GM13977 (cell line): ENCODE measurements at regions not wholly inside any gene's neighbourhood (a gene's known extent, or its start where the extent isn't known, plus 50 kb on each side); places are given as distances from the start of the nearest gene placed in this dataset.

Experiments used
- DNase-seq: peaks from one replicate; pipeline ENCODE4 v3.0.0; 2012; ENCODE audit warnings: low spot score
- in situ Hi-C: fragments of 300-500 bp; cut with MboI; formaldehyde crosslinking; loops from one replicate; pipeline ENCODE4 v1.12.0; 2022; ENCODE audit warnings: low sequenced_read_pairs, low pct_unique_long_range_greater_than_20kb, mixed read lengths, inconsistent platforms; ENCODE audit not compliant: unreplicated experiment
- TF ChIP-seq, protein P1 (sequence below): IDR thresholded peaks from 2 replicates; pipeline ENCODE4 v1.5.1; 2012; ENCODE audit warnings: mild to moderate bottlenecking, control low read depth; ENCODE audit not compliant: insufficient read depth; ENCODE audit errors: extremely low read depth, missing control alignments

DNA sequence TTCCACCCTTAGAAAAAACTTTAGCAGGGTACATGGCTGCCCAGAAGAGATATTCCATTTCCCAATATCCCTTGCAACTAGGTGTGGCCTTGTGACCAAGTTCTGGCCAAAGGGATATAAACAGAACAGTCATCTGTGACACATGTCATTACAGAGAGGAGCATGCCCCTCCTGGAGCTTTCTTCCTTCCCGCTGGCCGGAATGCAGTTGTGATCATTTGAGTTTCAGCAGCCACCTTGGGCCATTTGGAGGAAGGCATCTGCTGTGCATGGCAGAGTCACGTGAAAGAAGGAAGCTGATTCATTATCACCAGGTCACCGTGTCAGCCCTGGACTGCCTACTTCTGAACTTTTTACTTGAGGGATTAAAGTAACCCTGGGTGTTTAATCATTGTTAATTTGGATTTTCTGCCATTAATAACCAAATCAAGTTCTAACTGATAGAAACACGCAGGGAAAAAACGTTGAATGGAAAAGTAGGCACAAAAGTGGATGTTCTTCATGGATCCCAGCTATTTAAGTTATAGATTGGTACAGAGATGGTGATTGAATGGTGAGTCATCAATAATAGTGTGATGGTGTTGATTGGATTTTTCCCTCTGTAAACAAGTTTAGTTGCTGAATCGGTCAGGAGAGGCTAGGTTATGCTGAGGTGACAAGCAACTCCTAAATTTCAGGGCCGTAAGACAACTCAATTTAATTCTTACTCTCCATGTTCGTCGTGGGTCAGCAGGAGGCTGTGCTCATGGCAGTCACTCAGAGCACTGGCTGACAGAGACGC is 80.7 kb upstream of the CCDC167 start:
- DNase-seq: no peak
- in situ Hi-C loops: no loop called here
- TF ChIP-seq, protein P1, sequence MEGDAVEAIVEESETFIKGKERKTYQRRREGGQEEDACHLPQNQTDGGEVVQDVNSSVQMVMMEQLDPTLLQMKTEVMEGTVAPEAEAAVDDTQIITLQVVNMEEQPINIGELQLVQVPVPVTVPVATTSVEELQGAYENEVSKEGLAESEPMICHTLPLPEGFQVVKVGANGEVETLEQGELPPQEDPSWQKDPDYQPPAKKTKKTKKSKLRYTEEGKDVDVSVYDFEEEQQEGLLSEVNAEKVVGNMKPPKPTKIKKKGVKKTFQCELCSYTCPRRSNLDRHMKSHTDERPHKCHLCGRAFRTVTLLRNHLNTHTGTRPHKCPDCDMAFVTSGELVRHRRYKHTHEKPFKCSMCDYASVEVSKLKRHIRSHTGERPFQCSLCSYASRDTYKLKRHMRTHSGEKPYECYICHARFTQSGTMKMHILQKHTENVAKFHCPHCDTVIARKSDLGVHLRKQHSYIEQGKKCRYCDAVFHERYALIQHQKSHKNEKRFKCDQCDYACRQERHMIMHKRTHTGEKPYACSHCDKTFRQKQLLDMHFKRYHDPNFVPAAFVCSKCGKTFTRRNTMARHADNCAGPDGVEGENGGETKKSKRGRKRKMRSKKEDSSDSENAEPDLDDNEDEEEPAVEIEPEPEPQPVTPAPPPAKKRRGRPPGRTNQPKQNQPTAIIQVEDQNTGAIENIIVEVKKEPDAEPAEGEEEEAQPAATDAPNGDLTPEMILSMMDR: no peak

DNA sequence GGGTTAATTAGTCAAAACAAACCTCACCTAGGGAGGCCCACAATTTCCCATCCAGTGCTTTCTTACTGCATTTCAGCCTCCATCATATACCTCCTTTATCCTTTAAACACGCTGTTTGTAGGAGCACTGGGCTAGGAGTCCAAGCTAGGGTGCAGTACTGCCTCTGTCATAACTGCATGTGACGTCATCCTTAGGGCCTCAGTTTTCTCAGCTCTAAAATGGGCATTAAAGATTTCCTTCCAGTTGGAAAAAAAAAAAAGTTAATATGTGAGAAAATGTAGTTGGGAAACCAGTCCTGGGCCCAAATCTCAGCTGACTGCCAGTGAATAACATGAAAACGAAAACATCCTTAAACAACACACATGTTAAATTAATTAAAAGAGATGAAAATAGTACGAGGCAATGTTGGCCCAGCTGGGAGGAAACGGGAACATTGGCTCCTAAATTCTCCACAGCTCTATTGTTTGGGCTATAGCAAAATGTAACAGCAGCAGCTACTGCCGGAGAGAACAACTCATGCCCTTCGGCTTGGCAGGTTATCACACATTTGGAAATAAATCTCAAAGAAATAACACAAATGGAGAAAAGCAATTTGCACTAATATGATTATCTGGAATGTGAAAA is 79.9 kb upstream of the CCDC167 start:
- TF ChIP-seq, protein P1: no peak
- DNase-seq: no peak
- in situ Hi-C loops: no loop called here

DNA sequence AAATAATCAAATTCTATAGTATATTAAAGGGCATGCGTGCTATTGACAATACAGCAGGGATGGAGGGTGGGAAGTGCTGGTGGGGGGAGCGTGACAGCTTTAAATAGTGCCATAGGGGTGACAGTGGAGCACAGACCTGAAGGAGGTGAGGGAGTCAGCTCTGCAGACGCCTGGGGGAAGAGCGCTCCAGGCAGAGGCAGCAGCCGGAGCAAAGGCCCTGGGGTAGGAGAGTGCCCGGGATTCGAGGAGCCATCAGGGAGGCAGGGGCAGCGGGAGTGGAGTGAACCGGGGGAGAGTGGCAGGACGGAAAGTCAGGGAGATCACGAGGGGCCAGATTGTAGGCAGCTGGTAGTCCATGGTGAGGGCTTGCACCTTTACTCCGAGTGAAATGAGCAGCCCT is 78.4 kb upstream of the CCDC167 start:
- DNase-seq: no peak
- in situ Hi-C loops: no loop called here
- TF ChIP-seq, protein P1: no peak

DNA sequence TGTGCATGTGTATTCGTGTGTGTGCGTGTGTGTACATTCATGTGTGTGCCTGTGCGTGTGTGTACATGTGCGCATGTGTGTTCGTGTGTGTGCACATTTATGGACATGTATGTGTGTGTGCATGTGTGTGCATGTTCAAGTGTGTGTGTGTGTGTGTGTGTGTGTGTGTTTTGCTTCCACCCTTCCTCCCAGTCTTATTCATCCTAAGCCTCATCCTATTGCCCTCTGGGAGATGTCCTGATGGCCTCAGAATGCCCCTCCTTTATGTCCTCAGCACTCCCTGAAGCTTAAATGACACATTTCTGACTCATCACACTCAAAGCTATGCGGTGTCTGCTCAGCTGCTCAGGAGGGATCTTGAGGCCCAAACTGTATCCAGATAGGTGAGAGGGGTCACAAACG is 76.6 kb upstream of the CCDC167 start:
- in situ Hi-C loops: no loop called here
- TF ChIP-seq, protein P1: no peak
- no peak for DNase-seq

DNA sequence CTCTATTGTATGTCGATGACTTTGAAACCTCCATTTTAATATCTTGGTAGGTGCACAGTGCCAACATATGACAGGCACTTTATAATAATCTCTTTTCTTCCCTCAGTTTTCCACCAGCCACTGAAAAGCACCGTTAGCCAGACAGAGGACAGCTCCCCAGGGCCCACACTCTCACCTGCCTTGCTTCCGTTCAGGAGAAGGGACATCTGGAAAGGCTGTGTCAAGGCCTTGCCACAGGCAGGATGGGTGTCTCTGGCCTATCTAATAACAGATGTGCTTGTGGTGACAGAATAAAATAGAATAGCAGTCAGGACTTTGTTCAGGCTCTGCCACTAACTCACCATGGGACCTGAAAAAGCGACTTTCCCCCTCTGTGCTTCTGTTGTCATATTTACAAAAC is 75.5 kb upstream of the CCDC167 start:
- DNase-seq: no peak
- in situ Hi-C loops: no loop called here
- TF ChIP-seq, protein P1: no peak

DNA sequence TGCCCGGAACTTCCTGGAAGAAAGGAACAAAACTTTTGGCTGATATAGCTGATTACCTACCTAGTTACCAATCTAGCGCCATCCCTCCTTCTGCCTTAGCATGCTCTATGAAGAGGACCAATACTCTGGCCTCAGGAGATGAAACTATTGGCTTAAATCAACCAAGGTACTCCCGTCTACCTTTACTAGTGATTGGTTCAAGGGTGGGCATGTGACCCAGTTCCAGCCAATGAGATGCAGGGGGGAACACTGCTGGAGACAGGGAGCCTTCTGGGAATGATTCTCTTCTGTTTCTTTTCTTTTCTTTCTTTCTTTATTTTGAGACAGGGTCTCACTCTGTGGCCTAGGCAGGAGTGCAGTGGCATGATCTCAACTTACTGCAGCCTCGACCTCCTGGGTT is 72.6 kb upstream of the CCDC167 start:
- TF ChIP-seq, protein P1: no peak
- in situ Hi-C loops: no loop called here
- DNase-seq: no peak
